ENCODE measurements at regions not wholly inside any gene's neighbourhood (a gene's known extent, or its start where the extent isn't known, plus 50 kb on each side); places are given as distances from the start of the nearest gene placed in this dataset.

DNA sequence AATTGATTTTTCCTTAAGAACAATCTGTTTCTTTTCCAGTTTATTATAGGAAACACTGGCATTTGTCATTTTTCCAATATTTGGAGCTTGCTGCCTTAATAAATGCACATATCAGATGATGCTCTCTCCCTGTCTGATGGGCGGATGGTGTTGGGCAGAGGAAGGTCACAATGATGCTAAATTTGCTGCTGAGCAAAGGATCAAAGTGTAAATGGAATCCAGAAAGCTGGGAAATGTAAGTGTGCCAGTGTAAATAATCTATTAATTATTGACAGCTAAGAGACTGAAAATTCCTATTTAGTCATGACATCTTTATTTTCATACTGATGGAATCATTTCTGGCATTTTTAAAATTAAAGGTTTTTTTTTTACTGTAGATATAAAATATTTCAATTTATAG, 243.2 kb downstream of the PTBP2 start:
- no peak for DNase-seq (ENCODE audit: low read depth in 2 of 2)

DNA sequence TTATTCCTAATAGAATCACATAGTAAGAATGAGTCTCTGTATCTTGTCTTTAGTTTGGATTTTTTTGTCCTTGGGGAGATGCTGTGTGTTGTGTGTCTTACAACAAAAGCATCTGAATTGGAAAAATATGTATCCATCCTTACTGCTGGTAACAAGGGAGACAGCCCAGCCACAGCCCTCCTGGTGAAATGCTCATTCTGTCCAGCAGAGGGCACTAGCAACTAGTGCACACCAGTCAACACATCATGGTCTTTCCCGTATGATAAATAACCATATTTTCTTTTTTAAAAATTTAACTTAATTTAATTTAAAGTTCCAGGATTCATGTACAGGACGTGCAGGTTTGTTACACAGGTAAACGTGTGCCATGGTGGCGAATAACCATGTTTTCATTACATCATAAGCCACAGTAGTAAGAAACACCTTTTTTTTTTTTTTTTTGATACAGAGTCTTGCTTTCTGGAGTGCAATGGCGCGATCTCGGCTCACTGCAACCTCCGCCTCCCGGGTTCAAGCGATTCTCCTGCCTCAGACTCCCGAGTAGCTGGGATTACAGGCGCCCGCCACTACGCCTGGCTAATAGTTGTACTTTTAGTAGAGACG, 245.1 kb downstream of the PTBP2 start:
- DNase-seq (ENCODE audit: low read depth in 2 of 2) = peak; percentile 43 to 48

DNA sequence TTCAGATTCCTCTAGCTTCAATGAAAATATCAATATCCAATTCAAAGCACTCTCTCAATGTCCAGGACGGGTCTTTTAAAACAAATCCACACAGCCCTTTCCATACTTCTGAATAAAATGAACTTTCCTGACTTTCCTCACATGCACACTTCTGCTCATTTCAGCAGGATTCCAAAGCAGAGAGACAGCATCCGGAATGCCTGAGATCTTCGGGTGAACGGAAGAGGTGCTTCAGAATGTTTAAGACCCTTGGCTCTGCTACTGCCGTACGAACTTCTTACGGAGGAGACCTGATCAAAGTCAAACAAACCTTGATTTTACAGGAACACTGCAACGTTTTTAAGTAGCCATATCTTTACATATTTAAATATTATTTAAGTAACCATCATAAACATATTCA, 245.7 kb downstream of the PTBP2 start:
- no peak for DNase-seq (ENCODE audit: low read depth in 2 of 2)

DNA sequence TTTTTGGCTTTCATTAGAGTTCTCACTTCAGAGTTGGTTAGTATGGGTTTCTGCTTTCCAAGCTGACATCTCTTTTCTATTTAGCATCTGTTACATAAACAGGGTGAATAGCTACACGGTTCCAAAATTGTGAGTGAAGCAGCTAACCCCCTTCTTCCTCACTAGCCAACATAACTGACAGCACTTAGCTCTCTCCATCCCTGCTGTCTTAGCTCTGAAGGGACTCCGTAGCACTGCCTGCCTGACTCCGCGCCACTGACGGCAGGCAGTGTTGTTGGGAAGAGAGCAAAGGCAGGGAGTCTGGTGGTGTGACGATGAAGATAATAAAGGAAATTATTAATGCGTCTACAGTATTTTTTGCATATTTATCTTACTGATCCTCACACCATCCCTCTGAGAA, 247.0 kb downstream of the PTBP2 start:
- DNase-seq (ENCODE audit: low read depth in 2 of 2) = no peak

DNA sequence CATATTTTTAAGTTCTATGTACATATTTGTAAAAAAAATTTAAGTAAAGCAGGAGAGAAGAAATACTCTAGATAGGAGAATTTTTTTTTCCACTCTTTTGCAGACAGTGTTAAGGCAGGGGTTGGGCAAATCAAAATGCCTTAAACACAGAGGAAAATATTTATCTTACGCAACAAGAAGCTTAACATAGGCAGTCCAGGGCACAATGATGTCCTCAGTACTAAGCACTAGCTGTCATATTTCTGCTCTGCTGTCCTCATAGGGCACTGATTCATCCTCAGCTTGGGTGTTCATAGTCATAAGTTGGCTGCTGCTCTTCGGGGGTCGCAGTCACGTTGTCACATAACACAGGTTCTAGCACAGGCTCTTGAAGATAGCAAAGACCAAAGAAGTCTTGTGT, 247.4 kb downstream of the PTBP2 start:
- DNase-seq (ENCODE audit: low read depth in 2 of 2) = no peak

DNA sequence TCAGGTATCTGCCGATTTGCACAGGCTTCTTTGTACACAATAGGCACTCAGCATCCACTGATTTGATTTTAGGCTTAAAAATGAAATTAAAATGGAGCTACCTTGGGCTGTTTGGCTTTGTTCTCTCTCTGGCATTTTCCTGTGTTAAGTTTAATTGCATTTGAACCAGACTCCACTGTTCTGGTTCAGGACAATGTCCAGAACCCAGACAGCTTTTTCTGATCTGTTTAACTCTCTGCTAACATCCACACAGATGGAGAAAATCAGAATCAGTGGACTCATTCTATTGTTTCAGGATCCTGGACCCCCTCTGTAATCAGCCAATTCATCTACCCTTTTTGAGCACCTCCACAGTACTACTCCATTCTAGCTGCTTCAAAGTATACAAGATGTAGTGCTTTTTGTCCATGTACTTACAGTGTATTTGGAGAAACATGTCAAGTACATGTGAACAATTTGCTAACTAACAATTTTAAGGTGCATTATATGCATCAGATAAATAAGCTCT, 248.1 kb downstream of the PTBP2 start:
- DNase-seq (ENCODE audit: low read depth in 2 of 2) = no peak

DNA sequence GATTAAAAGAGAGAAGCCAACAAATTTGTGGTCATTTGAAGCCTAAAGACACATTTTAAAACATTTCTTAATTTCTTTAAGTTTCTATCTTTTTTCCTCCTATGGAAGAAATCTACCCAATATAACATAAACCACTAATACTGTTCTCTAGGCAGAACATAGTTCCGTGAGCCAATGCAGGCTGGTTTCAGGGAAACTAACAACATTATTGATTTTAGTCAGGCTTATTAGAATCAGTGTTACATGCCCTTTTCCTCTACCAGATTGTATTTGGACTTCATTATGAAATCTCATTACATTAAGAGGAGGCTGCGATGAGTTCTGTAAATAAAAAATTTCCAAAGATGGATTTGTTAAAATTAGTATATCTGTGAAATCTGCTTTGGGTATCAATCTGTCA, 249.9 kb downstream of the PTBP2 start:
- no peak for DNase-seq (ENCODE audit: low read depth in 2 of 2)

DNA sequence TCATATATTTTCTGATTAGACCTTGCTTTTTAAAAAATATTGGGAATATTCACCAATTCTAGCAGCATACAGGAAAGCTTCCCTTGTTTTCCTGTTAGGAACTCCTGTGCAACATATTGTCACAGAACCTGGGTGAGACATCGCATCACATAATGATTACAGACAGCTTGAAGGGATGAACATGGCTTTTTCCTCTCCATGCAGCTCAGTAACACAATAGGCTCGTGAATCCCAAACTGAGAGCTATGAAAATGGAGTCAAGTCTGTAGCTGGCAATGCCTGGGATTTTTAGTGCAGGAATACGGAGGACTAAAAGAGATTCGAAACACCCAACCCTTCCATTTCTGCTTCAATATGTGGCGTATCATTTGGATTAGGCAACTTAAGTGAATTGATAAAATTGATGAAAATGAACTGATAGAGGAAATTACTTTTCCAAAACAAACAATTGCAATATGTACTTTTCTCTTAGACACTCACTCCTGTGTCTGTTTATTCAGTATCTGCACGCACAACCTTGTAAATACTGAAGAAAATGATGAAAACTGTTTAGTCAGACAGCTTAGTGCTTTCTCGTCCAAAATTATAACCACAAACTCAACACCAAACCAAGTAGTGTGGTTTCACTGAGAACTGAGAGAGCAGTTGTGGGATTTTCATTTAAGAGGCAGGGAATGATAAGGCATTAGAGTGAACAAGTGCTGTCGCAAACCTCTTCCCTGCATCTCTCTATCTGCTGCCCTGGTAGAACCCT, 250.4 kb downstream of the PTBP2 start:
- no peak for DNase-seq (ENCODE audit: low read depth in 2 of 2)

DNA sequence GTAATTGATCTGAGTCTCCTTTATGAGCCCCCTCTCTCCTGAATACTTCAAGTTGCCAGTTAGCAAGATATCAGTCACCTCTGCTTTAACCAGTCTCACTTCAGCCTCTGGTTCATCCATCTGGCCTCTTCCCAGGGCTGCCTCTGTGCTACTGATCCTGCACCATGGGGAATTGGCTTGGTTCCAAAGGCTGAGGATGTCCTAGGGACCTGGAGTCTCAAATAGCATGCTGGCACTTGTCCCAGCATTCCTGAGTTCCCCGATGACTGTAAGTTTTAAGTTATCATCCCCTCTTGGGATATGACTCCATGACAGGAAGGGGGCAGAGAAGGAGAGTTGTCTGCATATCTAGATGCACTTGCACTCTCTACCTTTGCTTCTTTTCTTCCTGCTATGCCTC, 252.0 kb downstream of the PTBP2 start:
- DNase-seq (ENCODE audit: low read depth in 2 of 2) = no peak

DNA sequence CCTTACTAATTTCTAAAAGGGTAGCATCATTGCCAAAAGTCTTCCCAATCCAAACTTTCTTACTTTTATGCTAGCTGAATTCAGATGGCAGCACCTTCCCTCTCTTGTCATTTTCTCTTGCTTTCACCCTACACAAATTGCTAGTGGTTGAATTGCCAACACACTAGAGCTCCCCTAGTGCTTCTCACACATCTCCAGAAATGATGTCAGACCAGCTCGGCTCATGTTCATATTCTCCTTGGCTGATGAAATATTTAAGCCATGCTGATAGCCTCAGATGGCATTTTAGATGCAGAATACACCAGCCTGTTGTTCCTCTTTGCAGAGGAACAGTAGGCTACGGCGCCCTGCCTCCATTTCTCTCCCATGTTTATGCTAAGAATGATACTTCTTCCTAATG, 256.9 kb downstream of the PTBP2 start:
- no peak for DNase-seq (ENCODE audit: low read depth in 2 of 2)

DNA sequence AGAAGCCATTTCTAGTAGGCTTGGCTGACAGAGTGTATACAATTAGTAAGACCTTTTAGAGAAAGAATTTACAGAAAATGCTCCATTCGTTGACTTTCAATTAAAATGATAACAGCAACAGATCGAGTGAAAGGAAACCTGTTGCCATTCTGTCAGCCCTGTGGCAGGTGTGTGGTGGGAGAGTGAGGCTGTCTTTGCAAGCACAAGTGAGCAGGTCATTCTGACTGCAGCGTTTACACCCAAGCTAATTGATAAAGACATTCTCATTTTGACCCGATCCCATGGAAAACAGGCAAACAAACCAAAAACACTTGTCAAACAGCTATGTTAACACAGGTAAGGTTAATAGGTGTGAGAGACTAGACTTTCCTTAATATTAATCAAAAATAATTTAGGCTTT, 257.3 kb downstream of the PTBP2 start:
- no peak for DNase-seq (ENCODE audit: low read depth in 2 of 2)

DNA sequence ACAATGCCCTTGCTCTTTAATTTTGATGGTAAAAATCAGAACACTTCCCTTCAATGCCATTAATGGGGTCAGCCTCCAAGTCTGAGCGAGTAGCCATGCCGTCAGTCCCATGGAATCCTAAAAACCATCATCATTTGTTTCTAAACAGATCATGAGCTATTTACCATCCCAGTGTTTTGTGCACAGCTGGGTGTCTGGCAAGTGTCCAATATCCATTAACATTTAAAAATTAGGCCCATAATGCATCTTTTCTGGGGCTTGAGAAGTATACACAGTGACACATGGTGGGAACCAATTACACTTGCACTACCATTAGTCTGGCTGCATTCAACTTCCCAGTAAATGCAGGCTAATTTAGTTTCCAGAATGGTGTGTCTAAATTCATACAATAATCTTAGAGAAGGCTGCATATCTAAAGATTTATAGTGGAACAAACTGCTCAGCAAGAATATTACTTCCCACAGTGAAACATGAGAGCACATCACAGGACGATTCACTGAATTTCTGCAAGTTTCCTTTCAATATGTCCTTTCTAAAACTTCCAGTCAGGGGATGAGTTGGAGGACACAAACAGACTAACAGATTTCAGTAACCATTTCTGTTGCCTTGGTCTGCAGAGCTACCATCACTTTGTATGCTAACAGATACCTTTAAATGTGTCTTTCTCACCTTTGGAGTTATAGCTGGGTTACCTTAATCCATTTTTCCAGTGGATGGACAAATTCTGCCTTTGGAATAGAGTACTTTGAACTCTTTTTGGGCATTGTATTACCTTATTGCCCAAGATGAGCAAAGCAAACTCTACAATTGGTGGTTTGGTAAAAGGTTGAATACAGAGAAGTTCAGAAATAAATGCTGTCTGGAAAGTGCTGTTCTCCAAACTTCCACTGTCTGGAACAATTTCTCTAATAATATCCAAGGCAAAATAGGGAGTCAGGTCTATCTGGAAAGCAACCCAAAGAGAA, 258.0 kb downstream of the PTBP2 start:
- no peak for DNase-seq (ENCODE audit: low read depth in 2 of 2)

DNA sequence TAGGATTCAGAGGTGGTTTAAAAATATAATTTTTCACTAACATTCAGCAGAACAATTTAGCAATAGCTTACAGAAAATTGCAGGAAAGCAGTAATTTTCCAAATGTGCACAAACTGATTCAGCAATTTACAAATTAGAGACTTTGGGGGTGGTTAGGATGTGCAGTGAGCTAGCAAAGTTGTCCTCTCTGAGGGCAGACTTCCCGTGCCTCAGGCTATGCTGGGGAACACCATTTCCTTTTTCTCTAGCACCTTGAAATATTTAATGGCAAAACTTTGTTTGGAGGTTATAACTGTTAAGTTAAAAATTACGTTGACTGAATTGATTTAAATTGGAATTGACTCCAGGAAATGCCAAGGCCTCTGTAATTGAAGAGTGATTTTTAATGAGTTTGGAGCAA, 258.9 kb downstream of the PTBP2 start:
- no peak for DNase-seq (ENCODE audit: low read depth in 2 of 2)

DNA sequence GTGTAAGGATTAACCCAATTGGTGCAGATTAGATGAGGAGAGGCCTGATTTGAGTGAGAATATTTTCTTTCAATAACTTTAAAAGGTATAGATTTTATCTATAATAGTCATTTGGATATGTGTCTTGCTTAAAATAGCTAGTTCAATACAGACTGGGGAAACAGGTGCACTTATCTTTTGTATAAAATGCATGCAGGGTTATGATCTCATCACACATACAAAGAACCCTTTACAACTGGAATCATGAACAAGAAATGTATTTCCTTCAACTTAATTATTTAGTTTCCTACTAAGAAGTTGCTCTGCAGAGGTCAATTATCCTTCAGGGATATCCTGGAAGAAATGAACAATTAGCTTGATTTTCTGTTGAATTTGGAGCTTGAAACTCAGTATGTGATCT, 259.6 kb downstream of the PTBP2 start:
- DNase-seq (ENCODE audit: low read depth in 2 of 2) = no peak

DNA sequence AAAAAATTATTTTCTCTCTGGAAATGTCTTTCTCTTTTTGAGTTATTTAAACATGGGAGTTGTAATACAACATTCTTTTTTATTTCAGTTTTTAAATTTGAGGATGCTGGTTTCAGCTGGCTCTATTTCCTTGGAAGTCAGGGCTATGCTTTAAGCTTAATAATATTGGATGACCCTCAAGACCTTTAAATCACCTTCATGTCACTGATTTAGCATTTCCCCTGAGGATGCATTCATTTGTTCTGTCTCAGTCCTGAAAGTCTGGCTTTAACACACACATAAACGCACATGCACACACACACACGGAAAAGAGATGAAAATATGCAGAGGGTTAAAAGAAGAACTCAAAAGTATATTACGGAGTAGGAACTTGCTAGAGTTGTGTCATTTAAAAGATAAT, 260.5 kb downstream of the PTBP2 start:
- no peak for DNase-seq (ENCODE audit: low read depth in 2 of 2)

DNA sequence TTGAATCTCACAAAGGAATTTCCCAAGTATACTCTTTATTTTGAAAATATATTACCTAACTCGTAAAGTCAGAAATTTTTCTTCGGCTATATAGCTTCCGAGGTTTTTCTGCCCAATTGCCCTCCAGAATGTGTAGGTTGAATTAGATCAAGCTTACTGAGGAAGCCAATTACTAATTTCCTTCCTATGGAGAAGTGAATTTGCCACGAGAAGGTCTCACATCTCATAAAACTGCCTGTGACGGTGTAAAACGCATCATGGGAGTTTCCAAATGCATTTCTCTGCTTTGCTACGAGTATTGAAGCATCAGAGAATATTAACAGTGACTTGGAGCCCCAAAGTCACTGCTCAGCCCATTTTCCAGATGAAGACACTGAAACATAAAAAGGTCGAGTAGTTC, 262.3 kb downstream of the PTBP2 start:
- DNase-seq (ENCODE audit: low read depth in 2 of 2) = no peak

DNA sequence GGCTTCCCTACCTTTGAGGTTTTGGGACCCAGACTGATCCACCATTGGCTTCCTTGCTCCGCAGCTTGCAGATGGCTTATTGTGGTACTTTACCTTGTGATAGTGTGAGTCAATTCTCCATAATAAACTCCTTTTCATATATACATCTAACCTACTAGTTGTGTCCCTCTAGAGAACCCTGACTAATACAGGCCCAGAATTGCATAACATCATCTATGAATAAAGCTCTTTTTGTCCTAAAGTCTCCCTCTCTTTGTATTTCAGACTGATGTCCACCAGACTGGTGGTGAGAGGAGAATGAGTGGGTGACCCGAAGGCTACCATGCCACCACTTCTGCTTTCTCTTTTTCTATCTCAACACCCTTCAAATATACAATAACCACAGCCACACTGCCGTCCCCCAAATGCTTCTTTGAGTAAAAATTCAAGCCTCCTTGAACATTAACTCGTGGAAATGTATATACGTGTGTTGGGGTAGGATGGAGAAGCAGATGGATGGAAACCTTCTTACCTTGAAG, 265.7 kb downstream of the PTBP2 start:
- no peak for DNase-seq (ENCODE audit: low read depth in 2 of 2)

DNA sequence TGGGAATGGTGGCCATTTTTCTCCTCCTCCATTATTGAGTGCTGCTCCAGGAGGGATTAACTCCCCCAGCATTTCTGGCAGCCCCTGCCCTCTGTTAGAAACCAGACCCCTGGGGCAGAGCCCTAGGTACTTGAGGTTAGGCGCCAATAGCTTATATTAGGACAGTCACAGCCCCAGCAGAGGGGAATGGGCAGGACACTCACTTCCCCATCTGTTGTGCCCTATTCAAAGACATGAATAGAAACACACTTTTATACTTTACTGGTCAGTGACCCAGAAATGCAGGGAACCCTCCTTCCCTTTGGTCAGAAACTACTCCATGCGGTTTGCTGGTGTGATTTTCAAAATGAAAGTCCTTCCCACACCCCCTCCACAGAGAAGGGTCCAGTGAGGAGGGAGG, 267.7 kb downstream of the PTBP2 start:
- no peak for DNase-seq (ENCODE audit: low read depth in 2 of 2)

DNA sequence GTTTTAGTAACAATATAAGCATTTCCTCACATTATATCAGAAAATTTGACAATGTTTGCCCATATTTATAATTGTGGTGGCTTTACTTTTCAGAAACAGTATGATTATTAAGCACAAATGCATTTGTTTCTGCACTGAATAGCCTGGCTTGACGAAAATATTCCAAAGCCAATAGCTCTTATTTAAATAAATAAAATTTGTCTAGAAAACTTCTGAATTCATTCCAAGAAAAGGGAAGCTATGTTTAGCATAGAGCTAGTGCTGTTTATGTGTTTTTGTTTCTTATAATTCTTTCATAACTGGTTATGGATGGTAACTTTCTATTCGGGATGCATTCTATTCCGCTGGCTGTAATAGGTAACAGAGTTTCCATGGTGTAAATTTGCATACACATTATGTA, 268.6 kb downstream of the PTBP2 start:
- DNase-seq (ENCODE audit: low read depth in 2 of 2) = no peak

DNA sequence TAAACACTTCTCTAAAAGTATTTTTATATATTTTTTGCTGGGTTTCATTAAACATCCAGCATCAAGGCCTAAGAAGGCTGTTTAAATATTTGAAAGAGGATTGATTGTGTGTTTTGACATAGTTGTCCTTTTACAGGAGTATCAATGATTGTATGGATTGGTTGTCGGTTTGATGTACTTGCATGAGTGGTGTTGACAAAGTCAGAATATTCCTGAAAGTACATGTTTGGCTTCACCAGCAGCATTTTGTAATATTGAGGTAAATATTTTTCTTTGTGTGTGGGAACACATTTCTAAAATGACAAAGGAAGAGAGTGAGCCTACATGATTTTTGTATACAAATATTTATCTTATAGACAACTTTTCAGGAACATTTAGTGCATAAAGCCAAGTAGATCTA, 269.7 kb downstream of the PTBP2 start:
- no peak for DNase-seq (ENCODE audit: low read depth in 2 of 2)

DNA sequence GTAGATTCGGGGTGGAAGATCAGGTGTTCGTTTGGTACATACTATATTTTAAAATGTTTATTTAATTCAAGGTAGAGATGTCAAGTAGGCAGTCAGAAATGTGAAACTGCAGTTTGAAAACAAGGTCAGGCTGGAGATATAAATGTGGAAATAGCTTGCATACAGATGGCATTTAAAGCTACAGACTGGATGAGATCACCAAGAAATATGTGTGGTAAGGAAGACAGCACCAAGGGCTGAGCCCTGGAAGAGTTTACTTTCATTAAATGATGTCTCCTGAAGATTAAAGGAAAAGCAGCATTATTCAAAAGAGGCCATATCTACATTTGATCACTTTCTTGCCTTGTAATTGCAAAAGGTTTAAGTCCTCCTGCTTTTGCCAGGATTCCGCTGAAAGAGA, 271.3 kb downstream of the PTBP2 start:
- DNase-seq (ENCODE audit: low read depth in 2 of 2) = no peak

DNA sequence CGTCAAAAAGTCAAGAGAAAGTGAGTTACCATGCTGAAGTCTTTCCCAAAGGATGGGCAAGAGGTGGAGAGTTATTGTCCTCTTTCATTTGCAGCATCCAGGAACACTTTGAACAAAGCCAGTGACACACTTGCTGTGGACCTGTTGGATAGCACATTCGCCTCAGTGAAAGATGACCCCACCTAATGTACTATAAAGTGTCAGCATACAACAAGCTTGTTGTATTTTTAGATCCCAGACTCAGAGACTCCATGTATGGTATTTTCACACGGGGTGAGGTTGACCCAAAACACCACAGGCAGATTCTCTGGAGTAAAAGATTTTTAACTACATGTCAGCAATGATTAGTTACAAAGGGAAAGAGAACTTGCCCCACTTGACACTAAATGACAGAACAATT, 273.8 kb downstream of the PTBP2 start:
- no peak for DNase-seq (ENCODE audit: low read depth in 2 of 2)
